Retinal pigment epithelial cell (primary cell): ENCODE measurements at regions not wholly inside any gene's neighbourhood (a gene's known extent, or its start where the extent isn't known, plus 50 kb on each side); places are given as distances from the start of the nearest gene placed in this dataset.
"Not testable (repeated sequence)": the region's sequence is repeated elsewhere in the genome, so short reads cannot be mapped to it uniquely, and the experiment has no call there.

Experiments used
- DNase-seq: peaks from one replicate; pipeline ENCODE4 v3.0.0-alpha.2; 2010; ENCODE audit warnings: low read depth
- H3K4me3 ChIP-seq: 2 replicates; pipeline ENCODE4 v1.5.1; 2011; ENCODE audit warnings: mild to moderate bottlenecking, low read length, control low read depth, moderate library complexity
- CTCF ChIP-seq: conservative IDR thresholded peaks from 2 replicates; pipeline ENCODE4 v1.5.1; 2011; ENCODE audit warnings: low read depth, low read length, control low read depth, inconsistent platforms

GRCh38 chr18:4541588-4541987 is 86.5 kb upstream of the DLGAP1 start:
- no peak for TF ChIP-seq CTCF
- no peak overlapping the region for H3K4me3 ChIP-seq
- DNase-seq: no peak

- H3K4me3 ChIP-seq: no peak overlapping the region
- no peak for DNase-seq
- no peak for TF ChIP-seq CTCF
Observed at GRCh38 chr18:4536447-4536846, 81.3 kb upstream of the DLGAP1 start.

- no peak for DNase-seq
- TF ChIP-seq CTCF: no peak
- no peak overlapping the region for H3K4me3 ChIP-seq
Observed at GRCh38 chr18:4528405-4528804, 73.3 kb upstream of the DLGAP1 start.

- DNase-seq, H3K4me3 ChIP-seq: not testable (repeated sequence)
Observed at GRCh38 chr18:4527826-4528225, 72.7 kb upstream of the DLGAP1 start.

GRCh38 chr18:4524096-4524495 is 69.0 kb upstream of the DLGAP1 start:
- TF ChIP-seq CTCF: no peak
- no peak overlapping the region for H3K4me3 ChIP-seq

GRCh38 chr18:4511166-4511565 is 56.1 kb upstream of the DLGAP1 start:
- TF ChIP-seq CTCF: no peak
- no peak overlapping the region for H3K4me3 ChIP-seq
- no peak for DNase-seq

More at GRCh38 chr18:4524096-4524495, 69.0 kb upstream of the DLGAP1 start:
- DNase-seq: no peak

GRCh38 chr18:4510711-4511110 is 55.6 kb upstream of the DLGAP1 start:
- DNase-seq: no peak
- no peak for TF ChIP-seq CTCF
- no peak overlapping the region for H3K4me3 ChIP-seq

- DNase-seq: no peak
- TF ChIP-seq CTCF: no peak
- no peak overlapping the region for H3K4me3 ChIP-seq
Observed at GRCh38 chr18:4510160-4510559, 55.1 kb upstream of the DLGAP1 start.
